GM11168 (cell line): ENCODE measurements at regions not wholly inside any gene's neighbourhood (a gene's known extent, or its start where the extent isn't known, plus 50 kb on each side); places are given as distances from the start of the nearest gene placed in this dataset.
"Not testable (repeated sequence)": the region's sequence is repeated elsewhere in the genome, so short reads cannot be mapped to it uniquely, and the experiment has no call there.

Experiments
- in situ Hi-C: fragments of 300-500 bp; cut with MboI; formaldehyde crosslinking; loops from one replicate; pipeline ENCODE4 v1.12.0; 2022; ENCODE audit warnings: low sequenced_read_pairs; ENCODE audit not compliant: unreplicated experiment

- in situ Hi-C loops: no loop called here
Observed at GRCh38 chr4:138861135-138861534, 154.4 kb upstream of the NOCT start.

- in situ Hi-C loops: not testable (repeated sequence)
Observed at GRCh38 chr4:138860357-138860756, 155.2 kb upstream of the NOCT start.

GRCh38 chr4:138859254-138859653 is 156.3 kb upstream of the NOCT start:
- in situ Hi-C loops: no loop called here

- in situ Hi-C loops: no loop called here
Observed at GRCh38 chr4:138858419-138858818, 157.2 kb upstream of the NOCT start.

- in situ Hi-C loops: no loop called here
Observed at GRCh38 chr4:138857416-138857815, 158.2 kb upstream of the NOCT start.

- in situ Hi-C loops: no loop called here
Observed at GRCh38 chr4:138852681-138853080, 162.9 kb upstream of the NOCT start.

- in situ Hi-C loops: no loop called here
Observed at GRCh38 chr4:138851391-138852335, 163.9 kb upstream of the NOCT start.

- in situ Hi-C loops: no loop called here
Observed at GRCh38 chr4:138845664-138846063, 169.9 kb upstream of the NOCT start.

GRCh38 chr4:138845054-138845453 is 170.5 kb upstream of the NOCT start:
- in situ Hi-C loops: no loop called here

- in situ Hi-C loops: no loop called here
Observed at GRCh38 chr4:138843616-138844015, 172.0 kb upstream of the NOCT start.

GRCh38 chr4:138841343-138841742 is 174.2 kb upstream of the NOCT start:
- in situ Hi-C loops: no loop called here

- in situ Hi-C loops: no loop called here
Observed at GRCh38 chr4:138838251-138838650, 177.3 kb upstream of the NOCT start.

- in situ Hi-C loops: no loop called here
Observed at GRCh38 chr4:138835832-138836533, 179.6 kb upstream of the NOCT start.

GRCh38 chr4:138833974-138834373 is 181.6 kb upstream of the NOCT start:
- in situ Hi-C loops: no loop called here

- in situ Hi-C loops: no loop called here
Observed at GRCh38 chr4:138832563-138832962, 183.0 kb upstream of the NOCT start.

- in situ Hi-C loops: no loop called here
Observed at GRCh38 chr4:138831948-138832347, 183.6 kb upstream of the NOCT start.

GRCh38 chr4:138828926-138829325 is 186.7 kb upstream of the NOCT start:
- in situ Hi-C loops: no loop called here

GRCh38 chr4:138826754-138827153 is 188.8 kb upstream of the NOCT start:
- in situ Hi-C loops: no loop called here

- in situ Hi-C loops: no loop called here
Observed at GRCh38 chr4:138826322-138826721, 189.3 kb upstream of the NOCT start.

GRCh38 chr4:138821331-138821730 is 194.2 kb upstream of the NOCT start:
- in situ Hi-C loops: no loop called here

GRCh38 chr4:138816875-138817274 is 198.7 kb upstream of the NOCT start:
- in situ Hi-C loops: no loop called here
